ENCODE measurements at regions not wholly inside any gene's neighbourhood (a gene's known extent, or its start where the extent isn't known, plus 50 kb on each side); places are given as distances from the start of the nearest gene placed in this dataset.

- Histone ChIP-seq H3K79me2 (ENCODE audit: control insufficient read depth in 1 of 2, insufficient read depth in 2 of 2, low read length in 2 of 2) (no peaks in the 10 kb centered on the region), H3K9ac (replicated peaks in 1 of 4; ENCODE audit: extremely low read depth in 1 of 4, low read depth in 3 of 4, low read length in 3 of 4) (no peak overlapping the region), H3K14ac (ENCODE audit: insufficient read length) (no peak overlapping the region), H2BK15ac (ENCODE audit: low read length) (no peak overlapping the region), H3K56ac (replicated peaks; ENCODE audit: insufficient read length, low read depth, low read length) (no peak overlapping the region), H4K5ac (ENCODE audit: insufficient read length, low read depth, low read length) (no peak overlapping the region), H2AFZ (ENCODE audit: low read length) (no peak overlapping the region), H2BK20ac (ENCODE audit: low read length) (no peak overlapping the region), H3K4me1 (replicated peaks in 1 of 4; ENCODE audit: control insufficient read depth in 3 of 4, insufficient read depth in 4 of 4, low read length in 3 of 4) (peaks cover 0 to 2% (median 0%) of the 10 kb centered on the region in 4 experiments; a peak in 1 of 7 replicates), H4K91ac (replicated peaks; ENCODE audit: insufficient read length, low read length) (no peak overlapping the region), H2BK120ac (replicated peaks; ENCODE audit: low read depth, low read length) (no peak overlapping the region), H4K20me1 (replicated peaks in 1 of 2; ENCODE audit: control insufficient read depth in 1 of 2, insufficient read depth in 2 of 2, low read length in 2 of 2) (no peaks in the 10 kb centered on the region), H2BK5ac (ENCODE audit: low read depth, low read length) (no peak overlapping the region), H3K36me3 (ENCODE audit: control insufficient read depth in 2 of 4, insufficient read depth in 4 of 4, low read length in 3 of 4) (no peaks in the 10 kb centered on the region), H3K4me2 (ENCODE audit: insufficient read depth in 1 of 2, low read depth in 2 of 2, low read length in 2 of 2) (no peak overlapping the region), H3K4ac (replicated peaks; ENCODE audit: insufficient read length, low read depth, low read length) (no peak overlapping the region), H3K23me2 (ENCODE audit: low read depth, low read length) (no peaks in the 10 kb centered on the region), H2BK12ac (ENCODE audit: low read depth, low read length) (no peak overlapping the region), H3K23ac (ENCODE audit: insufficient read length) (no peak overlapping the region), H3K18ac (ENCODE audit: extremely low read depth, low read length) (no peak overlapping the region), H2AK5ac (ENCODE audit: low read depth, low read length) (no peak overlapping the region), H3K27ac (ENCODE audit: low read depth, low read length) (no peak overlapping the region), H3K4me3 (ENCODE audit: extremely low read depth in 1 of 4, insufficient read depth in 2 of 4, low read depth in 3 of 4, low read length in 4 of 4) (no peak overlapping the region), H4K8ac (ENCODE audit: extremely low read depth, insufficient read depth, low read length) (no peak overlapping the region), H3K9me3 (ENCODE audit: insufficient read depth in 2 of 2, low read depth in 1 of 2, low read length in 1 of 2) (no peaks in the 10 kb centered on the region), H3K27me3 (replicated peaks in 1 of 4; ENCODE audit: control insufficient read depth in 3 of 4, extremely low read depth in 1 of 4, insufficient read depth in 3 of 4, low read length in 3 of 4) (no peaks in the 10 kb centered on the region), H3K79me1 (ENCODE audit: low read depth, low read length) (no peaks in the 10 kb centered on the region)
- DNase-seq (ENCODE audit: low read depth in 1 of 2, low spot score in 2 of 2) (no peak), FAIRE-seq (no peak)
- CTCF ChIA-PET (ENCODE audit: partially characterized antibody), result interaction anchor here (1.1 kb wide), 1 partner anchor 17 kb away, joined by 3 read pairs; no protein-coding TSS in a partner anchor
- TF ChIP-seq CEBPB (IDR thresholded peaks at IDR 0.05; ENCODE audit: low read depth, low read length) (no peak), ZNF274 (IDR thresholded peaks at IDR 0.05; ENCODE audit: borderline replicate concordance, extremely low read depth, low read length) (no peak), TCF12 (IDR thresholded peaks at IDR 0.05; ENCODE audit: low read depth, low read length) (no peak)
- 84% methylated on average over 2 of the region's 2 CpGs; no CpG with 5 or more reads in 1 of the 2 experiments for WGBS, 2 experiments (ENCODE audit: extremely low coverage in 1 of 2, insufficient coverage in 1 of 2, insufficient read length in 1 of 2, insufficient replicate concordance in 2 of 2, low coverage in 1 of 2, low lambda C conversion rate in 2 of 2, missing lambda C conversion rate in 1 of 2)
- POLR2A ChIA-PET (ENCODE audit: partially characterized antibody), result no interaction called here
Observed at GRCh38 chr3:30516238-30516637, 90.2 kb upstream of the TGFBR2 start.
